LNCaP clone FGC (cell line): ENCODE measurements at regions not wholly inside any gene's neighbourhood (a gene's known extent, or its start where the extent isn't known, plus 50 kb on each side); places are given as distances from the start of the nearest gene placed in this dataset.

Source experiments
- DNase-seq: peaks from one replicate; pipeline ENCODE4 v3.0.0-alpha.2; 2011; ENCODE audit warnings: low read depth
- H3K4me3 ChIP-seq: 2 replicates; pipeline ENCODE4 v1.5.1; 2011; ENCODE audit warnings: mild to moderate bottlenecking, low read depth, low read length, control low read depth
- TF ChIP-seq, protein P1 (sequence below): IDR thresholded peaks from 2 replicates; pipeline ENCODE4 v1.5.1; 2012; ENCODE audit warnings: mild to moderate bottlenecking; ENCODE audit not compliant: control insufficient read depth, insufficient read depth; ENCODE audit errors: extremely low read depth

GRCh38 chr11:8777907-8778767, 95.5 kb downstream of the RPL27A start:
- no peak overlapping the region for H3K4me3 ChIP-seq
- DNase-seq, result no peak
- TF ChIP-seq, protein P1, sequence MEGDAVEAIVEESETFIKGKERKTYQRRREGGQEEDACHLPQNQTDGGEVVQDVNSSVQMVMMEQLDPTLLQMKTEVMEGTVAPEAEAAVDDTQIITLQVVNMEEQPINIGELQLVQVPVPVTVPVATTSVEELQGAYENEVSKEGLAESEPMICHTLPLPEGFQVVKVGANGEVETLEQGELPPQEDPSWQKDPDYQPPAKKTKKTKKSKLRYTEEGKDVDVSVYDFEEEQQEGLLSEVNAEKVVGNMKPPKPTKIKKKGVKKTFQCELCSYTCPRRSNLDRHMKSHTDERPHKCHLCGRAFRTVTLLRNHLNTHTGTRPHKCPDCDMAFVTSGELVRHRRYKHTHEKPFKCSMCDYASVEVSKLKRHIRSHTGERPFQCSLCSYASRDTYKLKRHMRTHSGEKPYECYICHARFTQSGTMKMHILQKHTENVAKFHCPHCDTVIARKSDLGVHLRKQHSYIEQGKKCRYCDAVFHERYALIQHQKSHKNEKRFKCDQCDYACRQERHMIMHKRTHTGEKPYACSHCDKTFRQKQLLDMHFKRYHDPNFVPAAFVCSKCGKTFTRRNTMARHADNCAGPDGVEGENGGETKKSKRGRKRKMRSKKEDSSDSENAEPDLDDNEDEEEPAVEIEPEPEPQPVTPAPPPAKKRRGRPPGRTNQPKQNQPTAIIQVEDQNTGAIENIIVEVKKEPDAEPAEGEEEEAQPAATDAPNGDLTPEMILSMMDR, result no peak

DNA sequence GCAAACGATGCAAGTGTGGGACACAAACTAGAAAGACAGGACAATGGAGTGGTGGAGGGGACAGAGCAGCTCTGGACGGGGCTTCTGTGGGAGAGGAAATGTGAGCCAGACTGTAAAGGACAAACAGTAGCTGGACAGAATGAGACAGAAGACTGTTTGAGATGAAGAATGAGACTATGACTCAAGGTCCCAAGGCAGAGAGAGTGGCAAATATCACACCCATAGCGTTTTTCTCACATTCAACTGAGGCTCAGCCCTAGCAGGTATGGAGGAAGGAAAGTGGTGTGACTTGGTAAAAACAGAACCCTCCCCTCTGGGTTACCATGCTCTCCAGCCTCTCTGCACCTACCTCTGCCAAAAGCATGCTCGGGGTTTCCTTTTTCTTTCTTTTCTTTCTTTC, 96.5 kb downstream of the RPL27A start:
- DNase-seq, result no peak
- TF ChIP-seq, protein P1, result no peak
- no peak overlapping the region for H3K4me3 ChIP-seq

GRCh38 chr11:8779732-8780131, 97.1 kb downstream of the RPL27A start:
- TF ChIP-seq, protein P1, result no peak
- DNase-seq, result no peak
- no peak overlapping the region for H3K4me3 ChIP-seq

GRCh38 chr11:8784954-8785353, 102.4 kb downstream of the RPL27A start:
- TF ChIP-seq, protein P1, result no peak
- no peak for DNase-seq
- H3K4me3 ChIP-seq, result no peak overlapping the region

DNA sequence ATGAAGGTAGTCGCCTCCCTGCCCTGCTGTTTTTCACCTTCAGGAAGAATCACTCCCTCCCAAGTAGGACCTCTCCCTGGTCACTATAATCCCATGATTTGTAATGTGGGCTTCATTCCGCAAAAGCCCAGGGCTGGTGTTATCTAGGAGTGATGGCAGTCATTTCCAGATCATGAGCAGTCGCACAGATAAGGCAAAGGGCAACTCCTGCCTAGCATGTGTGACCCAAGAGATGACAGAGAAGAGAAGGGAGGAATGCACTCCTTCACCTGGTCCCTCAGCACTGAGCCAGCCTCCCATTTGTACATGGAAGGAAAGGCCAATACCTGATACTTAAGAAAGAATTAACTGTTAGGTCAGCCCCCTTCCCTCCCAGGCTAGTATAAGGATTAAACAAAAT, 102.9 kb downstream of the RPL27A start:
- DNase-seq, result no peak
- TF ChIP-seq, protein P1, result no peak
- H3K4me3 ChIP-seq, result no peak overlapping the region

- no peak overlapping the region for H3K4me3 ChIP-seq
- TF ChIP-seq, protein P1, result no peak
- no peak for DNase-seq
Observed at GRCh38 chr11:8785998-8786397, 103.4 kb downstream of the RPL27A start.

GRCh38 chr11:8786933-8787332, 104.3 kb downstream of the RPL27A start:
- TF ChIP-seq, protein P1, result no peak
- no peak for DNase-seq
- no peak overlapping the region for H3K4me3 ChIP-seq
